ENCODE measurements at regions not wholly inside any gene's neighbourhood (a gene's known extent, or its start where the extent isn't known, plus 50 kb on each side); places are given as distances from the start of the nearest gene placed in this dataset.

DNA sequence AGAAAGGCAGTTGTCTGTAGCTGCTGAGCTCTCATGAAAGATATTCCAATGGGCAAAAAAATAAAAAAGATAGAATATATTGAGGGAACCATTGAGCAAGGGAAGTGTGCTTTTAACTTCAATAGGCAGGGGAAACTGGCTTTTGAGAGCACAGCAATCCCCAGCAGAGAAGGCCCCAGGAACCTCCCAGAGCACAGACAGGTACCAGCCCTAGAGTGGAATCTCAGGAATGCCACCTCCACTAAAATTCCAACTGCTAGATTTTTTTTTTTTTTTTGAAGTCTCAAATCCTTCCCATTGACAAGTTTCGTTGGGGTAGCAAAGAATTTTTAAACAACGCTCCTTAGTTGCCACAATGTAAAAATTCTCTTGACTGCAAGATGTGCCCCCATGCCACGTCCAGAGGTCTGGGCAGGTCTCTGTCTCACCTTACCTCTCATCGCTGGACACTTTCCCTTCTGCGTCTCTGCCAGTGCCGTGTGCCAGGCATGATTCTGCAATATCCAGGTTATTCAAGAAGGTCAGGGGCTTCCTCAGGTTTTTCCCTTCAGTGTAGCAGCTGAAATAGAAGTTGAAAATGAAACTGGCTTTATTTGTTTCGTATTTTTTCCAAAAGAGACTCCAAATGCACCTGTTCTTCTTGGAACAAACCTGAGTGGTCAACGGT lies 64.2 kb upstream of the IRX1 start:
- no peak overlapping the region for H3K27ac ChIP-seq (ENCODE audit: low read depth, low read length)
- no peaks in the 10 kb centered on the region for H3K27me3 ChIP-seq (ENCODE audit: insufficient read depth, low read length)
- DNase-seq (ENCODE audit: low read depth, low spot score) (no peak), ATAC-seq (no peak)
- no peaks in the 10 kb centered on the region for H3K4me1 ChIP-seq (ENCODE audit: control insufficient read depth in 1 of 2, insufficient read depth in 2 of 2, low read length in 2 of 2)
- H3K9me3 ChIP-seq (ENCODE audit: control insufficient read depth in 1 of 2, insufficient read depth in 1 of 2, low read depth in 1 of 2, low read length in 2 of 2): peaks cover 10 to 18% of the 10 kb centered on the region in 2 experiments; a peak in 2 of 4 replicates
- TF ChIP-seq ELF1 (IDR thresholded peaks at IDR 0.05; ENCODE audit: borderline replicate concordance, low read depth) (no peak), YY1 (IDR thresholded peaks at IDR 0.05; ENCODE audit: extremely low read depth, insufficient replicate concordance, low read depth, low read length) (no peak), ZNF274 (IDR thresholded peaks at IDR 0.05; ENCODE audit: low read depth, low read length) (no peak), ZBTB33 (IDR thresholded peaks at IDR 0.05; ENCODE audit: extremely low read depth, insufficient replicate concordance, low read length) (no peak), JUND (IDR thresholded peaks at IDR 0.05) (no peak), ZFX (IDR thresholded peaks at IDR 0.05) (no peak), POLR2A (IDR thresholded peaks at IDR 0.05; ENCODE audit: borderline replicate concordance, extremely low read depth, insufficient read depth, insufficient read length) (no peak), SRF (IDR thresholded peaks at IDR 0.05; ENCODE audit: low read depth) (no peak), CBX3 (IDR thresholded peaks at IDR 0.05; ENCODE audit: low read depth) (no peak), POLR2AphosphoS5 (IDR thresholded peaks at IDR 0.05; ENCODE audit: low read depth, low read length) (no peak), EZH2phosphoT487 (IDR thresholded peaks at IDR 0.05; ENCODE audit: borderline replicate concordance) (no peak), SP1 (IDR thresholded peaks at IDR 0.05; ENCODE audit: low read depth) (no peak)
- TF ChIP-seq, protein P1, sequence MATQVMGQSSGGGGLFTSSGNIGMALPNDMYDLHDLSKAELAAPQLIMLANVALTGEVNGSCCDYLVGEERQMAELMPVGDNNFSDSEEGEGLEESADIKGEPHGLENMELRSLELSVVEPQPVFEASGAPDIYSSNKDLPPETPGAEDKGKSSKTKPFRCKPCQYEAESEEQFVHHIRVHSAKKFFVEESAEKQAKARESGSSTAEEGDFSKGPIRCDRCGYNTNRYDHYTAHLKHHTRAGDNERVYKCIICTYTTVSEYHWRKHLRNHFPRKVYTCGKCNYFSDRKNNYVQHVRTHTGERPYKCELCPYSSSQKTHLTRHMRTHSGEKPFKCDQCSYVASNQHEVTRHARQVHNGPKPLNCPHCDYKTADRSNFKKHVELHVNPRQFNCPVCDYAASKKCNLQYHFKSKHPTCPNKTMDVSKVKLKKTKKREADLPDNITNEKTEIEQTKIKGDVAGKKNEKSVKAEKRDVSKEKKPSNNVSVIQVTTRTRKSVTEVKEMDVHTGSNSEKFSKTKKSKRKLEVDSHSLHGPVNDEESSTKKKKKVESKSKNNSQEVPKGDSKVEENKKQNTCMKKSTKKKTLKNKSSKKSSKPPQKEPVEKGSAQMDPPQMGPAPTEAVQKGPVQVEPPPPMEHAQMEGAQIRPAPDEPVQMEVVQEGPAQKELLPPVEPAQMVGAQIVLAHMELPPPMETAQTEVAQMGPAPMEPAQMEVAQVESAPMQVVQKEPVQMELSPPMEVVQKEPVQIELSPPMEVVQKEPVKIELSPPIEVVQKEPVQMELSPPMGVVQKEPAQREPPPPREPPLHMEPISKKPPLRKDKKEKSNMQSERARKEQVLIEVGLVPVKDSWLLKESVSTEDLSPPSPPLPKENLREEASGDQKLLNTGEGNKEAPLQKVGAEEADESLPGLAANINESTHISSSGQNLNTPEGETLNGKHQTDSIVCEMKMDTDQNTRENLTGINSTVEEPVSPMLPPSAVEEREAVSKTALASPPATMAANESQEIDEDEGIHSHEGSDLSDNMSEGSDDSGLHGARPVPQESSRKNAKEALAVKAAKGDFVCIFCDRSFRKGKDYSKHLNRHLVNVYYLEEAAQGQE (IDR thresholded peaks at IDR 0.05; ENCODE audit: low read depth): no peak
- TF ChIP-seq, protein P2, sequence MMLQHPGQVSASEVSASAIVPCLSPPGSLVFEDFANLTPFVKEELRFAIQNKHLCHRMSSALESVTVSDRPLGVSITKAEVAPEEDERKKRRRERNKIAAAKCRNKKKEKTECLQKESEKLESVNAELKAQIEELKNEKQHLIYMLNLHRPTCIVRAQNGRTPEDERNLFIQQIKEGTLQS (IDR thresholded peaks at IDR 0.05): no peak
- TF ChIP-seq, protein P3, sequence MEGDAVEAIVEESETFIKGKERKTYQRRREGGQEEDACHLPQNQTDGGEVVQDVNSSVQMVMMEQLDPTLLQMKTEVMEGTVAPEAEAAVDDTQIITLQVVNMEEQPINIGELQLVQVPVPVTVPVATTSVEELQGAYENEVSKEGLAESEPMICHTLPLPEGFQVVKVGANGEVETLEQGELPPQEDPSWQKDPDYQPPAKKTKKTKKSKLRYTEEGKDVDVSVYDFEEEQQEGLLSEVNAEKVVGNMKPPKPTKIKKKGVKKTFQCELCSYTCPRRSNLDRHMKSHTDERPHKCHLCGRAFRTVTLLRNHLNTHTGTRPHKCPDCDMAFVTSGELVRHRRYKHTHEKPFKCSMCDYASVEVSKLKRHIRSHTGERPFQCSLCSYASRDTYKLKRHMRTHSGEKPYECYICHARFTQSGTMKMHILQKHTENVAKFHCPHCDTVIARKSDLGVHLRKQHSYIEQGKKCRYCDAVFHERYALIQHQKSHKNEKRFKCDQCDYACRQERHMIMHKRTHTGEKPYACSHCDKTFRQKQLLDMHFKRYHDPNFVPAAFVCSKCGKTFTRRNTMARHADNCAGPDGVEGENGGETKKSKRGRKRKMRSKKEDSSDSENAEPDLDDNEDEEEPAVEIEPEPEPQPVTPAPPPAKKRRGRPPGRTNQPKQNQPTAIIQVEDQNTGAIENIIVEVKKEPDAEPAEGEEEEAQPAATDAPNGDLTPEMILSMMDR (IDR thresholded peaks at IDR 0.05 in 2 of 3, conservative IDR thresholded peaks at IDR 0.05 in 1 of 3; ENCODE audit: borderline replicate concordance in 1 of 3, insufficient read depth in 1 of 3, low read depth in 2 of 3, low read length in 2 of 3): no peak
- TF ChIP-seq, protein P4, sequence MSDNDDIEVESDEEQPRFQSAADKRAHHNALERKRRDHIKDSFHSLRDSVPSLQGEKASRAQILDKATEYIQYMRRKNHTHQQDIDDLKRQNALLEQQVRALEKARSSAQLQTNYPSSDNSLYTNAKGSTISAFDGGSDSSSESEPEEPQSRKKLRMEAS (IDR thresholded peaks at IDR 0.05): no peak
- no peak overlapping the region for H2AFZ ChIP-seq (ENCODE audit: low read depth, low read length, poor library complexity, severe bottlenecking)
- H3K4me2 ChIP-seq (ENCODE audit: low read length): no peak overlapping the region
- POLR2A ChIA-PET: no interaction called here
- H3K4me3 ChIP-seq (replicated peaks in 1 of 2; ENCODE audit: low read depth in 1 of 2, low read length in 2 of 2): no peak overlapping the region
- BruUV-seq (replicated peaks): no TSS peak
- H3K36me3 ChIP-seq (ENCODE audit: control insufficient read depth in 1 of 2, insufficient read depth in 2 of 2, low read length in 2 of 2): no peaks in the 10 kb centered on the region
- no peaks in the 10 kb centered on the region for H4K20me1 ChIP-seq (ENCODE audit: insufficient read depth)
- H3K9ac ChIP-seq (ENCODE audit: low read length): no peak overlapping the region
- RAD21 ChIA-PET (ENCODE audit: low non-redundant PET in 1 of 2, low total read pairs in 2 of 2, uncharacterized antibody in 2 of 2, unreplicated experiment in 2 of 2): no interaction called here
- intact Hi-C loops (cut with micrococcal nuclease): no loop called here
- CTCF ChIA-PET: no interaction called here
- no peaks in the 10 kb centered on the region for H3K79me2 ChIP-seq (ENCODE audit: insufficient read depth, low read length)
- H3K9me2 ChIP-seq (ENCODE audit: insufficient read depth): no peaks in the 10 kb centered on the region
